ENCODE measurements at regions not wholly inside any gene's neighbourhood (a gene's known extent, or its start where the extent isn't known, plus 50 kb on each side); places are given as distances from the start of the nearest gene placed in this dataset.

- no peak for TF ChIP-seq CTCF (IDR thresholded peaks at IDR 0.05; ENCODE audit: borderline replicate concordance, extremely low read depth, low read length, poor library complexity, severe bottlenecking)
- TF ChIP-seq EZH2 (IDR thresholded peaks at IDR 0.05; ENCODE audit: borderline replicate concordance, low read depth, low read length, severe bottlenecking), result no peak
Measured at GRCh38 chr7:149584009-149584408, 86.4 kb upstream of the ZNF746 start.

Data from DND-41 (cell line).